RWPE1 (cell line): ENCODE measurements at regions not wholly inside any gene's neighbourhood (a gene's known extent, or its start where the extent isn't known, plus 50 kb on each side); places are given as distances from the start of the nearest gene placed in this dataset.

Experiments
- CTCF ChIA-PET: fragments of 350-600 bp; sonication (Branson Sonifier 250); formaldehyde crosslinking; extraction: SDS; loops from one replicate; lab custom pipeline; 2021; lab: Yijun Ruan, JAX
- POLR2A ChIA-PET: fragments of 400-600 bp; formaldehyde crosslinking; extraction: SDS; loops from one replicate; lab custom pipeline; 2020; ENCODE audit warnings: antibody characterized with exemption; ENCODE audit not compliant: low non-redundant PET; lab: Yijun Ruan, JAX
- DNase-seq: peaks from one replicate; pipeline ENCODE4 v3.0.0; 2012; ENCODE audit warnings: low spot score
- H3K27ac ChIP-seq: fragments of 450-650 bp; 2 replicates; pipeline ENCODE4 v1.5.1; 2017
- TF ChIP-seq, protein P1 (sequence below): fragments of 450-650 bp; conservative IDR thresholded peaks from 2 replicates; pipeline ENCODE4 v1.5.1; 2017; ENCODE audit warnings: low read depth, mild to moderate bottlenecking

DNA sequence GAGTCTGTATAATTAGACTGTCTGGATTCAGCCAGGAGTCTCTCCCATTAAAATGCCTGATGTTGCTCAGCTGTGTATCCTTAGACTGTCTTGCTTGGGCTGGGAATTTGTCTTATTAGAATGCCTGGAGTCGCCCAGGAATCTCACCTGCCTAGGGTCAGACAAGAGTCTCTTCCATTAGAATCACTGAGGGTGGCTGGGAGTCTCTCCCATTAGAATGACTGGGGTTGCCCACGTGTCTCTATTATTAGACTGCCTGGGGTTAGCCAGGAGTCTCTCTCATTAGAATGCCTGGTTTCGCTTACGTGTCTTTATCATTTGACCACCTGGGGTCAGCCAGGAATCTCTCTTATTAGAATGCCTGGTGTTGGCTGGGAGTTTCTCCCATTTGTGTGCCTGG is 1450.0 kb downstream of the UQCRFS1 start:
- CTCF ChIA-PET = no interaction called here
- no peak overlapping the region for H3K27ac ChIP-seq
- POLR2A ChIA-PET = no interaction called here
- no peak for DNase-seq
- TF ChIP-seq, protein P1, sequence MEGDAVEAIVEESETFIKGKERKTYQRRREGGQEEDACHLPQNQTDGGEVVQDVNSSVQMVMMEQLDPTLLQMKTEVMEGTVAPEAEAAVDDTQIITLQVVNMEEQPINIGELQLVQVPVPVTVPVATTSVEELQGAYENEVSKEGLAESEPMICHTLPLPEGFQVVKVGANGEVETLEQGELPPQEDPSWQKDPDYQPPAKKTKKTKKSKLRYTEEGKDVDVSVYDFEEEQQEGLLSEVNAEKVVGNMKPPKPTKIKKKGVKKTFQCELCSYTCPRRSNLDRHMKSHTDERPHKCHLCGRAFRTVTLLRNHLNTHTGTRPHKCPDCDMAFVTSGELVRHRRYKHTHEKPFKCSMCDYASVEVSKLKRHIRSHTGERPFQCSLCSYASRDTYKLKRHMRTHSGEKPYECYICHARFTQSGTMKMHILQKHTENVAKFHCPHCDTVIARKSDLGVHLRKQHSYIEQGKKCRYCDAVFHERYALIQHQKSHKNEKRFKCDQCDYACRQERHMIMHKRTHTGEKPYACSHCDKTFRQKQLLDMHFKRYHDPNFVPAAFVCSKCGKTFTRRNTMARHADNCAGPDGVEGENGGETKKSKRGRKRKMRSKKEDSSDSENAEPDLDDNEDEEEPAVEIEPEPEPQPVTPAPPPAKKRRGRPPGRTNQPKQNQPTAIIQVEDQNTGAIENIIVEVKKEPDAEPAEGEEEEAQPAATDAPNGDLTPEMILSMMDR = no peak

DNA sequence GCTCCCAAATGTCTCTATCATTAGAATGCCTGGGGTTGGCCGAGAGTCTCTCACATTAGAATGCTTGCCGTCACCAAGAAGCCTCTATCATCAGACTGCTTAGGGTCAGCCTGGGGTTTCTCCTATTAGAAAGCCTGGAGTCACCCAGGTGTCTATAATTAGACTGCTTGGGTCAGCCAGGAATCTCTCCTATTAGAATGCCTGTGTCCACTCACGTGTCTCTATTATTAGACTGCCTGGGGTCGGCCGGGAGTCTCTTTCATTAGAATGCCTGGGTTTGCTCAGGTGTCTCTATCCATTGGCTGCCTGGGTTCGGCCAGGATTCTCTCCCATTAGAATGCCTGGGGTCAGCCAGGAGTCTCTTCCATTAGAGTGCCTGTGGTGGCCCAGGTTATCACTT is 1453.1 kb downstream of the UQCRFS1 start:
- CTCF ChIA-PET = no interaction called here
- TF ChIP-seq, protein P1 = no peak

DNA sequence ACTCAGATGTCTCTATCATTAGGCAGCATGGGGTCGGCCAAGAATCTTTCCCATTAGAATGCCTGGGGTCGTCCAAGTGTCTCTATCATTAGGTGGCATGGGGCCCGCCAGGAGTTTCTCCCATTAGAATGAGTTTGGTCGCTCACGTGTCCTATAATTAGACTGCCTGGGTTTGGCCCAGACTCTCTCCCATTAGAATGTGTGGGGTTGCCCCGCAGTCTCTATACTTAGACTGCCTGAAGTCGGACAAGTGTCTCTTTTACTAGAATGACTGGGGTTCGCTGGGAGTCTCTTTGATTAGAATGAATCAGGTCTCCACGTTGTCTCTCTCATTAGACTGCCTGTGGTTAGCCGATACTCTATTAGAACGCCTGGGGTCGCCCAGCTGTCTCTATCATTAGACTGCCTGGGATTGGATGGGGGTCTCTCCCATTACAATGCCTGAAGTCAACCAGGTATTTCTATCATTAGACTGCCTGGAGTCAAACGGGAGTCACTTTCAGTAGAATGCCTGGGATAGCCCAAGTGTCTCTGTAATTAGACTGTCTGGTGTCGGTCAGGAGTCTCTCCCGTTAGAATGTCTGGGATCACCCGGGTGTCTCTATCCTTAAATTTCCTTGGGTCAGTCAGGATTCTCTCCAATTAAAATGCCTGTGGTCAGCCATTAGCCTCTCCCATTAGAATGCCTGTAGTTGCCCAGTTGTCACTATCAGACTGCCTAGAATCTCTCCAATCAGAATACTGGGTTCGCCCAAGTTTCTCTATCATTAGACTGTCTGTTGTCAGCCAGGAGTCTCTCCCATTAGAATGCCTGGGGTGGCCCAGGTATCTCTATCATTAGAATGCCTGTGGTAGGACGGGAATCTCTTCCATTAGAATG is 1454.1 kb downstream of the UQCRFS1 start:
- CTCF ChIA-PET = no interaction called here
- no peak overlapping the region for H3K27ac ChIP-seq
- POLR2A ChIA-PET = no interaction called here
- no peak for DNase-seq
- TF ChIP-seq, protein P1 = no peak

More for the DNA sequence above, 1453.1 kb downstream of the UQCRFS1 start:
- no peak for DNase-seq
- POLR2A ChIA-PET = no interaction called here
- no peak overlapping the region for H3K27ac ChIP-seq

DNA sequence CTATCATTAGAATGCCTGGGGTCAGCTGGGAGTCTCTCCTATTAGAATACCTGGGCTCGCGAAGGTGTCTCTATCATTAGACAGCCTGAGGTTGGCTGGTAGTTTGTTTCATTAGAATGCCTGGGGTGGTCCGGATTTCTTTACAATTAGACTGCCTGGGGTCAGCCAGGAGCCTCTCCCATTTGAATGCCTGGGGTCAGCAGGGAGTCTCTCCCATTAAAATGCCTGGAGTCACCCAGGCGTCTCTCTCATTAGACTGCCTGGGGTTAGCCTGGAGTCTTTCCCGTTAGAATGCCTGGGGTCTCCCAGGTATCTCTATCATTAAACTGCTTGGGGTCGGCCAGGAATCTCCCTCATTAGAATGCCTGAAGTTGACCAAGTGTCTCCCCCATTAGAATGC is 1458.3 kb downstream of the UQCRFS1 start:
- DNase-seq = no peak
- ChIA-PET CTCF (no interaction called here), POLR2A (no interaction called here)
- TF ChIP-seq, protein P1 = no peak
- no peak overlapping the region for H3K27ac ChIP-seq

DNA sequence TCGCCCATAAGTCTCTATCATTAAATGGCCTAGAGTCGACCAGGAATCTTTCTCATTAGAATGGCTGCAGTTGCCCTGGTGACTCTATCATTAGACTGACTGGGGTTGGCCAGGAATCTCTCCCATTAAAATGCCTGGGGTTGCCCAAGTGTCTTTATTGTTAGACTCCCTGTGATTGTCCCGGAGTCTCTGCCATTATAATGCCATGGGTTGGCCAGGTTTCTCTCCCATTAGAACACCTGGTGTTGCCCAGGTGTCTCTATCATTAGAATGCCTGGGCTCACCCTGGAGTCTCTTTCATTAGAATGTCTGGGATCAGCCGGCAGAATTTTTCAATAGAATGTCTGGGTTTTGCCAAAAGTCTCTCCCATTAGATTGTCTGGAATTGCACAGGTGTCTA is 1459.3 kb downstream of the UQCRFS1 start:
- TF ChIP-seq, protein P1 = no peak
- no peak for DNase-seq
- POLR2A ChIA-PET = no interaction called here
- CTCF ChIA-PET = no interaction called here
- no peak overlapping the region for H3K27ac ChIP-seq

DNA sequence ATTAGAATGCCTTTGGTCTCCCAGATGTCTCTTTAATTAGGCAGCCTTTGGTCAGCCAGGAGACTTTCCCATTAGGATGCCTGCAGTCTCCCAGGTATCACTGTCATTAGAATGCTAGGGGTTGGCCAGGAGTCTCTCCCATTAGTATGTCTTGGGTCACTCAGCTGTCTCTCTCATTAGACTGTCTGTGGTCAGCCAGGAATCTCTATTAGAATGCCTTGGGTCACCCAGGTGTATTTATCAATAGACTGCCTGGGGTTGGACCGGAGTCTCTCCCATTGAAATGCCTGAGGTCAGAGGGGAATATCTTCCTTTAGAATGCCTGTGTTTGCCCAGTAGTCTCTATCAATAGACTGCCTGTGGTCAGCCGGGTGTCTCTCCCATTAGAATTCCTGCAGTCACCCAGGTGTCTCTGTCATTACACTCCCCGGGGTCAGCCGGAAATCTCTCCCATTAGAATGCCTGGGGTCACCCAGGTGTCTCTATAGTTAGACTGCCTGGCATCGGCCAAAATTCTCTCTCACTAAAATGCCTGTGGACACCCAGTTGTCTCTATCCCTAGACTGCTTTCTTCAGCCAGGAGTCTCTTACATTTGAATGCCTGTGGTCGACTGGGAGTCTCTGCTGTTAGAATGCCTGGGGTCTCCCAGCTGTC is 1460.3 kb downstream of the UQCRFS1 start:
- CTCF ChIA-PET = no interaction called here
- DNase-seq = no peak
- POLR2A ChIA-PET = no interaction called here
- H3K27ac ChIP-seq = no peak overlapping the region
- TF ChIP-seq, protein P1 = no peak
